Parathyroid adenoma (tissue), 2 donors: ENCODE measurements at regions not wholly inside any gene's neighbourhood (a gene's known extent, or its start where the extent isn't known, plus 50 kb on each side); places are given as distances from the start of the nearest gene placed in this dataset.

Source experiments
- H2AFZ ChIP-seq: fragments of 300-600 bp; sonication (generic); one replicate; pipeline ENCODE4 v1.7.0; 2017; ENCODE audit warnings: antibody characterized with exemption, mild to moderate bottlenecking
- H3K27ac ChIP-seq: fragments of 300-600 bp; sonication (generic); one replicate; pipeline ENCODE4 v1.7.0; 2017
- H3K27me3 ChIP-seq: fragments of 300-600 bp; sonication (generic); one replicate; pipeline ENCODE4 v1.7.0; 2017; ENCODE audit warnings: low read length; ENCODE audit not compliant: control insufficient read depth, insufficient read depth
- H3K36me3 ChIP-seq: fragments of 300-600 bp; sonication (generic); one replicate; pipeline ENCODE4 v1.7.0; 2017; ENCODE audit warnings: low read length; ENCODE audit not compliant: control insufficient read depth, insufficient read depth
- H3K4me1 ChIP-seq: fragments of 300-600 bp; sonication (generic); one replicate; pipeline ENCODE4 v1.7.0; 2017; ENCODE audit warnings: control low read depth
- H3K4me2 ChIP-seq: fragments of 300-600 bp; sonication (generic); one replicate; pipeline ENCODE4 v1.7.0; 2017; ENCODE audit warnings: low read length
- H3K4me3 ChIP-seq: fragments of 300-600 bp; sonication (generic); one replicate; pipeline ENCODE4 v1.7.0; 2017; ENCODE audit warnings: low read depth, low read length
- H3K79me2 ChIP-seq: fragments of 300-600 bp; sonication (generic); one replicate; pipeline ENCODE4 v1.7.0; 2017; ENCODE audit warnings: control low read depth
- H3K9ac ChIP-seq: fragments of 300-600 bp; sonication (generic); one replicate; pipeline ENCODE4 v1.7.0; 2017; ENCODE audit warnings: mild to moderate bottlenecking
- H3K9me3 ChIP-seq: fragments of 300-600 bp; sonication (generic); one replicate; pipeline ENCODE4 v1.7.0; 2017; ENCODE audit warnings: low read length; ENCODE audit not compliant: control insufficient read depth
- TF ChIP-seq, protein P1 (sequence below): fragments of 300-600 bp; sonication (generic); IDR thresholded peaks from one replicate; pipeline ENCODE4 v1.7.0; 2017; ENCODE audit warnings: antibody characterized with exemption, mild to moderate bottlenecking
- donor health status: primary hyperparathyroidism.

- no peaks in the 10 kb centered on the region for H3K9me3 ChIP-seq
- H3K79me2 ChIP-seq: no peaks in the 10 kb centered on the region
- TF ChIP-seq, protein P1, sequence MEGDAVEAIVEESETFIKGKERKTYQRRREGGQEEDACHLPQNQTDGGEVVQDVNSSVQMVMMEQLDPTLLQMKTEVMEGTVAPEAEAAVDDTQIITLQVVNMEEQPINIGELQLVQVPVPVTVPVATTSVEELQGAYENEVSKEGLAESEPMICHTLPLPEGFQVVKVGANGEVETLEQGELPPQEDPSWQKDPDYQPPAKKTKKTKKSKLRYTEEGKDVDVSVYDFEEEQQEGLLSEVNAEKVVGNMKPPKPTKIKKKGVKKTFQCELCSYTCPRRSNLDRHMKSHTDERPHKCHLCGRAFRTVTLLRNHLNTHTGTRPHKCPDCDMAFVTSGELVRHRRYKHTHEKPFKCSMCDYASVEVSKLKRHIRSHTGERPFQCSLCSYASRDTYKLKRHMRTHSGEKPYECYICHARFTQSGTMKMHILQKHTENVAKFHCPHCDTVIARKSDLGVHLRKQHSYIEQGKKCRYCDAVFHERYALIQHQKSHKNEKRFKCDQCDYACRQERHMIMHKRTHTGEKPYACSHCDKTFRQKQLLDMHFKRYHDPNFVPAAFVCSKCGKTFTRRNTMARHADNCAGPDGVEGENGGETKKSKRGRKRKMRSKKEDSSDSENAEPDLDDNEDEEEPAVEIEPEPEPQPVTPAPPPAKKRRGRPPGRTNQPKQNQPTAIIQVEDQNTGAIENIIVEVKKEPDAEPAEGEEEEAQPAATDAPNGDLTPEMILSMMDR: no peak
- no peaks in the 10 kb centered on the region for H3K27me3 ChIP-seq
- H3K4me1 ChIP-seq: no peaks in the 10 kb centered on the region
- no peaks in the 10 kb centered on the region for H3K36me3 ChIP-seq
- H3K27ac ChIP-seq: no peak overlapping the region
- H3K4me3 ChIP-seq: no peak overlapping the region
- H2AFZ ChIP-seq: no peak overlapping the region
- no peak overlapping the region for H3K9ac ChIP-seq
- no peak overlapping the region for H3K4me2 ChIP-seq
Measured at GRCh38 chr10:64630534-64630933, 1109.3 kb downstream of the REEP3 start.

GRCh38 chr10:64635906-64636305 is 1114.7 kb downstream of the REEP3 start:
- Histone ChIP-seq H3K79me2 (no peaks in the 10 kb centered on the region), H3K9me3 (no peaks in the 10 kb centered on the region), H3K27ac (no peak overlapping the region), H3K9ac (no peak overlapping the region), H3K4me2 (no peak overlapping the region), H3K4me3 (no peak overlapping the region), H3K36me3 (no peaks in the 10 kb centered on the region), H3K27me3 (no peaks in the 10 kb centered on the region), H3K4me1 (no peaks in the 10 kb centered on the region), H2AFZ (no peak overlapping the region)
- TF ChIP-seq, protein P1: no peak

- no peak overlapping the region for H3K27ac ChIP-seq
- H3K79me2 ChIP-seq: no peaks in the 10 kb centered on the region
- no peak overlapping the region for H2AFZ ChIP-seq
- H3K27me3 ChIP-seq: no peaks in the 10 kb centered on the region
- H3K4me3 ChIP-seq: no peak overlapping the region
- H3K9me3 ChIP-seq: no peaks in the 10 kb centered on the region
- no peak overlapping the region for H3K4me2 ChIP-seq
- no peaks in the 10 kb centered on the region for H3K4me1 ChIP-seq
- H3K9ac ChIP-seq: no peak overlapping the region
- TF ChIP-seq, protein P1: no peak
- no peaks in the 10 kb centered on the region for H3K36me3 ChIP-seq
Measured at GRCh38 chr10:64636461-64636860, 1115.3 kb downstream of the REEP3 start.

DNA sequence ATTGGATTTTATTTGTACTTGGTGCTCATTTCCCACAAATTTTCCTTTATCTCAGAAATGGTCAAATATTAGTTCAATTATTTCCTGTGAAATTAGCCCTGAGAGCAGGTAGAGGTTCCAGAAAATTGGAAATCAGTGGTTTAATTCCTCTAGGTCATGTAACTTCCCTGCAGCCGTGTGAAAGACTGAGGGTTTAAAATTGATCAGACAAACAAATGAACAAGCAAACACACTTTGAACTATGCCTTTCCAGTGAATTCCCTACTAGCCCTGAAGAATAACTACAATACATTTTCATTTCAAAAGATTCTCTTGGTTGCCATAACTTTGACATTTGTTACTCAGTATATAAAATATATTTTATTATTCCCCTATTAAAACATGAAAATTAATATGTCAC is 1116.7 kb downstream of the REEP3 start:
- Histone ChIP-seq H3K9ac (no peak overlapping the region), H2AFZ (no peak overlapping the region), H3K9me3 (no peaks in the 10 kb centered on the region), H3K27me3 (no peaks in the 10 kb centered on the region), H3K27ac (no peak overlapping the region), H3K36me3 (no peaks in the 10 kb centered on the region), H3K4me1 (no peaks in the 10 kb centered on the region), H3K79me2 (no peaks in the 10 kb centered on the region), H3K4me2 (no peak overlapping the region), H3K4me3 (no peak overlapping the region)
- TF ChIP-seq, protein P1: no peak

DNA sequence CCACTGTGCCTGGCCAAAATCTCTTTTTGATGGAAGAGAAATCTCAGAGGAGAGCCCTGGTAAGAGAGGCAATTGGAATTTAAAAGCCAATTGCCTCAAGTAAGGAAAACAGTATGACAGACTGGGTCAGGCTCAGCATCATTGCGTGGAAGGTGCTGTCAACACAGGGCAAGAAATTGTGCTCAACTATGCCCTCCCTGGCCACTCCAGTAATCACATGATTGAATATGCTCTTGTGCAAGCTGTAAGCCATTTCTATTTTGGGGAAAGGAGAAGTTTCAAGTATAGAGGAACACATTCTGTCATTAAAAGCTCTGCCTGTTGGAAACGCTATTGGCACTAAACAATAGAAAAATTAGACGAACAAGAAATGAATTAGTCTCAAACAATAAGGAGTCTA is 1127.7 kb downstream of the REEP3 start:
- no peak overlapping the region for H3K9ac ChIP-seq
- H3K27me3 ChIP-seq: no peaks in the 10 kb centered on the region
- no peaks in the 10 kb centered on the region for H3K79me2 ChIP-seq
- no peaks in the 10 kb centered on the region for H3K4me1 ChIP-seq
- no peak overlapping the region for H3K4me2 ChIP-seq
- no peaks in the 10 kb centered on the region for H3K36me3 ChIP-seq
- TF ChIP-seq, protein P1: no peak
- H3K4me3 ChIP-seq: no peak overlapping the region
- H3K27ac ChIP-seq: no peak overlapping the region
- H2AFZ ChIP-seq: no peak overlapping the region
- H3K9me3 ChIP-seq: no peaks in the 10 kb centered on the region
